Hepatocyte (in vitro differentiated cells): ENCODE measurements at regions not wholly inside any gene's neighbourhood (a gene's known extent, or its start where the extent isn't known, plus 50 kb on each side); places are given as distances from the start of the nearest gene placed in this dataset.

Source experiments
- EZH2 ChIP-seq: fragments of 200-600 bp; sonication (generic); IDR thresholded peaks from 2 replicates; pipeline ENCODE4 v1.6.1; 2016; ENCODE audit warnings: antibody characterized with exemption, mild to moderate bottlenecking, borderline replicate concordance
- TF ChIP-seq, protein P1 (sequence below): fragments of 200-600 bp; sonication (generic); IDR thresholded peaks from 2 replicates; pipeline ENCODE4 v1.5.1; 2016; ENCODE audit warnings: antibody characterized with exemption, mild to moderate bottlenecking; ENCODE audit not compliant: poor library complexity

GRCh38 chrX:98028691-98029090, 1145.0 kb downstream of the RPA4 start:
- no peak for TF ChIP-seq EZH2
- TF ChIP-seq, protein P1, sequence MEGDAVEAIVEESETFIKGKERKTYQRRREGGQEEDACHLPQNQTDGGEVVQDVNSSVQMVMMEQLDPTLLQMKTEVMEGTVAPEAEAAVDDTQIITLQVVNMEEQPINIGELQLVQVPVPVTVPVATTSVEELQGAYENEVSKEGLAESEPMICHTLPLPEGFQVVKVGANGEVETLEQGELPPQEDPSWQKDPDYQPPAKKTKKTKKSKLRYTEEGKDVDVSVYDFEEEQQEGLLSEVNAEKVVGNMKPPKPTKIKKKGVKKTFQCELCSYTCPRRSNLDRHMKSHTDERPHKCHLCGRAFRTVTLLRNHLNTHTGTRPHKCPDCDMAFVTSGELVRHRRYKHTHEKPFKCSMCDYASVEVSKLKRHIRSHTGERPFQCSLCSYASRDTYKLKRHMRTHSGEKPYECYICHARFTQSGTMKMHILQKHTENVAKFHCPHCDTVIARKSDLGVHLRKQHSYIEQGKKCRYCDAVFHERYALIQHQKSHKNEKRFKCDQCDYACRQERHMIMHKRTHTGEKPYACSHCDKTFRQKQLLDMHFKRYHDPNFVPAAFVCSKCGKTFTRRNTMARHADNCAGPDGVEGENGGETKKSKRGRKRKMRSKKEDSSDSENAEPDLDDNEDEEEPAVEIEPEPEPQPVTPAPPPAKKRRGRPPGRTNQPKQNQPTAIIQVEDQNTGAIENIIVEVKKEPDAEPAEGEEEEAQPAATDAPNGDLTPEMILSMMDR = no peak
